ENCODE measurements at regions not wholly inside any gene's neighbourhood (a gene's known extent, or its start where the extent isn't known, plus 50 kb on each side); places are given as distances from the start of the nearest gene placed in this dataset.

DNA sequence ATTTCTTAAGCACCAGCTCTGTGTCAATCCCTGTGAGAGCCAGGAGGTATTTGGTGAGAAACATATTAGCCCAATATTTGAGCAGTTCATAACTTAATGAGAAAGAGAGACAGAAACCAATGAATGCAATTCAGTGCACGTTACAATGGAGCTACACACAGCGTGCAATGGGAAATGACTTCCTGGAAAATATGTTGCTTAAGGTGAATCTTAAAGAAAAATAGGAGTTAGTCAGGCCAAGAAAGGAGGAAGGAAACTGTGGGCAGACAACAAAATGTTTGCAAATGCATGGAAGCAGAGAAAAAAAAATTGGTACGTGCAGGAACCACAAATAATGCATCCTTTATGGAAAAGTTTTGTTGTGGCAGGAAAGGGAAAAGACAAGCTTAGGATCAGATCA lies 481.7 kb downstream of the BCAT1 start:
- no peak for DNase-seq

DNA sequence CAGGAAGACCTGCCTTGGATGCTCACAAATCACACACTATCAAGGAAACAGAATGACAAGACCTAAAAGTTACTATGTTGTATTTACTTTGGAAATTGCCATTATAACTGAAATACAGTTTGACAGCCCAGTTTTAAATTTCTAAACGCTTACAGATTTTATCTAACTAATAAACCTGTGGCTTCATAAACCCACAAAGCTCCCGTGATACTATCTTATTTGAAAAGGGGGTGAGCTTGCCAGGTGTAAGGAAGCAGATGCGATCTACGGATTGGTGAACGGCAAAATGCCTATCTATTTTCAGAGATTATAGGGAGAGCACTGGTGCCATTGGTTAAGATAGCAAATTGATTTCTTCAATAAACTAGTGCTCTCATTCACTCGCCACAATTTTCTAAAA lies 485.5 kb downstream of the BCAT1 start:
- no peak for DNase-seq

- no peak for DNase-seq
Measured at GRCh38 chr12:24462946-24463345, 486.0 kb downstream of the BCAT1 start.

DNA sequence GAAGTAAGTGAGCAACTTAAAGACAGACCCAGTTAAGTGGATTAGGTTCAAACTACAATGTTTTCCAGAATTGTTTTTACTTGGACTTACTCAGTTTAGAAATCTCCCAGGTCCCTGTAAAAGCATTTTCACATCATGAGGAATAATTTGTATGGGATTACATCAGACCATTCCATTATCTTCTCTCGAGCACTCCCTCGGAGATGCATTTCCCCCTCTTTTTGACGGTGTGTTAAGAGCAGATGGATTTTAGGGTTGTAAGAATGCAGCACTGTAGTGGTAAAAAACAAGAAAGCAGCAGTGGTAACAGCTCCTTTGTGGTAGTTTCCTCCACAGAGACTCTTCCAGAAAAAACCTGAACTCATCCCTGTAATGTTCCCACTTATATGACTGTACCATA lies 488.4 kb downstream of the BCAT1 start:
- no peak for DNase-seq

DNA sequence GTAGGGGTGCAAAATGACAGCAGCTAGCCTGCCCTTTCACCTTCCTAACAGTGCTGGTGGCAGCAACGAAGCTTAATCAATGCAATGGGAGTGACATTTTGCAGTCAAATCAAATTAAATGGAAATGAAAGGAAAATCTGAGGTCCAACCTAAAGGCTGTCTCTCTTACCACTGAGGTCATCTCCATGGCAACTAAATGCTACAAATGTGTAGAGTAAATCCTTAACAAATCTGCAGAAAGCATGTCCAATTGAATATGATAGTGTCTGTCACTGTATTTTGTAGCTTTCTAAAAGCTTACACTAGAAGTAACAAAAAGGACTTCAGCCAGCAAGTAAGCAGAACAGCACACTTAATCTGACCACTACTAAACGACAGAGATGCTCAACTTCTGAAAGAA lies 488.8 kb downstream of the BCAT1 start:
- no peak for DNase-seq

GRCh38 chr12:24455811-24456210 lies 493.1 kb downstream of the BCAT1 start:
- no peak for DNase-seq

DNA sequence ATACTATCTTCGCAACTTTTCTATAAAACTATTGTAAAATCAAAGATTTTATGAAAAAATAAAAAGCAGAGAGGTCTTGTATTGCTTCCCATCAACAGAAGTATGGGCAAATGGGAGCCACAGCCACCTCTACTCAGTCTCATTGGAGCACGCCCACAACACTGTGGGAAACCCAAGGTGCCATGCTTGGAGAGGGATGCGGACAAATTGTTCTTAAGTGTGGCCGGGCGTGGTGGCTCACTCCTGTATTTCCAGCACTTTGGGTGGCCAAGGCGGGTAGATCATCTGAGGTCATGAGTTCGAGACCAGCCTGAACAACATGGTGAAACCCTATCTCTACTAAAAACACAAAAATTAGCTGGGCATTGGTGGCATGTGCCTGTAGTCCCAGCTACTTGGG lies 498.2 kb upstream of the SOX5 start:
- DNase-seq, result no peak

DNA sequence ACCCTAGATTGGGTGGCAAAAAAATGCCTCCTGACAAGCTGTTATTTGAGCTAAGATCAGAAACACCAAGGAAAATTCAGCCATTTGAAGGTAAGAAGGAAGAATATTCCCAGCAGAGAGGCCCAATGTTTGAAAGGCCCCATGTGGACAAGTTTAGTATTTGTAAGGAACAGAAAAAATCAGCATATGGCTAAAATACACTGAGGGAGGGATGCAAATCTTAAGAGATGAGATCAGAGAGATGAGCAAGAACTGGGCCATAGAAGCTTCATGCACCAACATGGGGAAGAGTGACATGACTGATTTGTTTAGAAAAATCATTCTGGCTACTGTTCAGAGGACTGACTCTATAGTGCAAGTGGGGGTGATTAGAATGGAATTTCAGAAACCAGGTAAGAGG lies 496.8 kb upstream of the SOX5 start:
- no peak for DNase-seq

GRCh38 chr12:24444634-24445033 lies 495.2 kb upstream of the SOX5 start:
- DNase-seq, result no peak

DNA sequence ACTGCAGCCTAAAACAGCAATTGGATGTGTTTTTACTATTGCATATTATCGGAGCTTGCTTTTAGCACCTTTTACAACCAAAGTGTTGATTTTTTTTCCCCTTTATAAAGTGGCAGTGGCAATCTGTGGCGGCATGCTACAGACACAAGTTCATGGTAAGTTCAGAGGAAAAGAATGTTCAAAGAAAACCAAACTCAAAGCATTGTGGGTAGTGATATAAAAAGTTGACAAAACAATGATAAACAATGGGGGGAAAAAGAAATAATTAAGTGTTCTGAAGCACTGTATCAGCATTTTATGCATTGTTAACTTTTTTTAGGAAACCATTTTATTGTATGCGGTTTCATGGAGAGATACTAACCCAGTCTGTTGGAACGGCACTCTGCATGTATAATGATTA lies 492.0 kb upstream of the SOX5 start:
- DNase-seq, result no peak

GRCh38 chr12:24436667-24437066 lies 487.2 kb upstream of the SOX5 start:
- no peak for DNase-seq

GRCh38 chr12:24431872-24432271 lies 482.4 kb upstream of the SOX5 start:
- no peak for DNase-seq

- DNase-seq, result no peak
Measured at GRCh38 chr12:24427776-24428175, 478.3 kb upstream of the SOX5 start.

DNA sequence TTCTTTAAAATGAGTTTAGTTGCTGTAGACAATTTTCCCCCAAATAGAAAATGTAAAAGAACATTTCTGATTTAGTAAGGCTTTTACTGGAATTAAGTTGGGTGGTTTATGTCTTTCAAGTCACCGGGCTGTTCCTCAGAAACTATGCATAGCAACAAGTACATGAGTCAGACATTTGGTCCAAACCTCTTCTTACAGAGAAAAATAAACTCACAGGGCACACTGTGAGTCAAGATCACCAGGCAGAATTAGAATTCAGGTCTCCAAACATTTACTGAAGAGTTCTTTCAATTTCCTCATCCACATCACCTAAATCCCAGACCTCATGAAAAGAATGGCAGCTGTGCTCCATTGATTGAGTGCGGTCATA lies 476.1 kb upstream of the SOX5 start:
- DNase-seq, result no peak

DNA sequence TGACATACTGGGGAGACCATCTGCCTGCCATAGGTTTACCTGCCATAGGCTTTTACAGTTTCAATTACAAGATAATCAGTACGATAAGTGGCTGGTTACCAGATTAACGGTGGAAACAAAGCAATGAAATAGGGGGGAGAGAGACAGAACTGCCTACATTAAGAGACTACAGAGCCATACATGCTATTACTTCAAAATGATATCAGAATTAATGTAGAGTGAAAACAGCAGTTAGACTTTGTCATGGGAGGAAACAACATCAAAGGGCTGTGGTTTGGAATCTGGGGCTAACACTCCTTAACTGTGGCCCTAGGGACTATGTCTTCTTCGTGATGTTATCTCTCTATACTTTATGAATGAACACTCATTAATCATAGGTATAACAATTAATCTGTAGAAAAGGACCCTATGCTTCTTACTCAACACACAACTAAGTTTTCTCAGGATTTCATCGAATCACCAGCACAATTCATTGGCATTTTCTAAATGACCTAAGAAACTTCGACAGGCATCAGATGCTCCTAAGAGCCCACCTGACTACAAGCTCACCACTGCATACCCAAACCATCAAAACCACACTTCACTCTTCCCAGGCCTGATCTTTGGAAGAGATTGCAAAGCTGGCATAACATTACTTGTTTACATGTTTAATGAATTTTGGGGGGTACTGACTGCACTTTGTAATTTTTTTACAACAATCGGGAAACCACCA lies 475.6 kb upstream of the SOX5 start:
- DNase-seq, result no peak

DNA sequence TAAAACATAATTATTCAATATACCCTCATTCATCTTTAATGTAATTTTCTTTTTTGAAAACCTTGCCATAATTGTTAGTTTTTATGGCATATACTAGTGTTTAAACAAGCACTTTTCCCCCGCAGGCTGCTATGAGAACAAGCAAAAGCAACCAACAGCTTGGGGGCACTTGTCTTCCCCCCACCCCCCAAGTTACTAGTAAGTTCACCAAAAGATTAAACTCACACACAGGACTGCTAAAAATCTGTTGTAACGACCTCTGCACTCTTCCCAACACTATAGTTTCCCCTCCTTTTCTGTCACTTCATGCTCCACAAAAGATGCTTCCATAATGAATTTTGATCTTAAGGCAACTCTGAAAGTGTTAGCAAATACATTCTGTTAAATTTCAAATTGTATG lies 474.9 kb upstream of the SOX5 start:
- DNase-seq, result no peak

DNA sequence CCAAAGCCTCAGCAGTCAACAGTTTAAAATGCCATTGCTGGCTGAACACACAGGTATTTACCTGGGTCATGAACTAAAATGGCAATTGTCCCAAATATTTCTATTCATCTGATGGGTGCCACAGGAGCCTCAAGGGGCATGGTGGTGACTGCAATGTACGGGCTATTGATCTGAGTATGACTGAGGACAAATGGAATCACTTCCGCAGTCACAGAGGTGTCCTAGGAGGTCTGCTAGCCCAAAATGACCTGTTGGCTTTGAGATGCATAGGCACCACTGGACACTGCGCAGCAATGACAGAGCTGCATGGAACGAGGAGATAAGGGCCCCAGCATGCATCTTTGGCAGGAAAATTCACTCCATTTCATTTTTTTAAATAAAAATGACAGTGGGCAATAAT lies 474.1 kb upstream of the SOX5 start:
- no peak for DNase-seq

GRCh38 chr12:24421759-24422158 lies 472.3 kb upstream of the SOX5 start:
- no peak for DNase-seq

DNA sequence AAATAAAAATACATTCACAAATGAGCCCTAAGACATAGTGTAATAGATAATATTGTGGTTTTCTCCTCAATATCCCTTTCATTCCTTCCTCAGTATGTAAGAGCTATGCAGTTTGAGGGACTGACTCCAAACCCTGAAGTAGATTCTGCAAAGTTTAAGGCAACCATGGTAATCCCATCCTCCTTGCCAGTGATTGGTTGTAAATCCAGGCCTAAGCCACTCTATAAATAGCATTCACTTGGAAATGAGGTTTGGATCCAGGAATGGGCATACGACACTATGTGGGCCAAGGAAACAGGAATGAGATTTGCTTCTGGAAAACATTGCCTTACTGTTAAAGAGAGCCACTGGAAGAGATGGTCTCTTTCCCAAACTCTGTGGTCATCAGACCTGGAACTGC lies 468.7 kb upstream of the SOX5 start:
- DNase-seq, result no peak

DNA sequence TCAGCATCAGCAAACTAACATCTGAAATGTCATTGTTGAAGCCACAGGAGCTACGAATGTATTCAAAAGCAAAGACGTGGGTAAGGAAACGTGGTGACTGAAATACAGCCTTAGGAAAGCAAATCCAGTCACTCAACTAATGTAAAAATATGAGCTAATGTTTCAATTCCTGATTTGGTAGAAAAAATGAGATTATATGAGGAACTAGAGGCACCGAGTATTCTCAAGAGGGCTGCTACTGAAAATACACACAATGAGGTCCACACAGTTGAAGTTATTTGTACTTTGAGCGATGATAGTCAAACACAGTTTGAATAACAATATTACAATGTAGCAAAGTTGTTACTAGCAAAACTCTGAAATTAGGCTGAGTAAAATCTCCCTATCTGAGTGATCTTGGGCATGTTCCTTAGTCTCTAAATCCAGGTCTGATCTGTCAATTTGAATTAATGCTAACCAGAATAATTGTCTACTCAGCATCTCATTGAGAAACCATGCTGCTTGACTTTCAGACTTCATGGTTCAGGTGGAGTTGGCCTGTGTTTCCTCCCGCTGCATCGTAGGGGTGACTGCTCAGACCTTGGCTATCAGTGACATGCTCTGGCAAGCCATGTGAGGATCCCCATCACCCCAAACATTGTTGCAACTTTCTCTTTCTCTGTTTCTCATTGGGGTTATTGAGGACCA lies 467.1 kb upstream of the SOX5 start:
- no peak for DNase-seq

GRCh38 chr12:24415934-24416333 lies 466.5 kb upstream of the SOX5 start:
- no peak for DNase-seq

DNA sequence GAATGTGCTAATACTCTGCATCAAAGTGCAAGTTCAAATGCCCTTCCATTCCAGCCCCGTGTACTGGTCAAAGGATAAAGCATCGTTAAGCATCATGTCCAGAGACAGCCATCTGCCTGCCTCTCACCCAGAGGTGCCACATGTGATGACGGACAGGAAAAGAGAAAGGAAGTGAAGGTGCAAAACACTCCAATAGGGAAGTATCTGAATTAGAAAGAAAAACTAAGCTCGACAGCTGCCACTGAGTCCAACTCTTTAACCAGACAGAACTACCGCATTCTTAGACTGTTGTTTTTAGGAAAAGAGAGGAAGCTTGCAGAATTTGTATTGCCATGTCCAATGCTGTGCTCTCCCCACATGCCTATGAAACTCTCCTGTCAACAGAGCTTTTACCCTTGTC lies 465.0 kb upstream of the SOX5 start:
- no peak for DNase-seq

- DNase-seq, result no peak
Measured at GRCh38 chr12:24411948-24412347, 462.5 kb upstream of the SOX5 start.

DNA sequence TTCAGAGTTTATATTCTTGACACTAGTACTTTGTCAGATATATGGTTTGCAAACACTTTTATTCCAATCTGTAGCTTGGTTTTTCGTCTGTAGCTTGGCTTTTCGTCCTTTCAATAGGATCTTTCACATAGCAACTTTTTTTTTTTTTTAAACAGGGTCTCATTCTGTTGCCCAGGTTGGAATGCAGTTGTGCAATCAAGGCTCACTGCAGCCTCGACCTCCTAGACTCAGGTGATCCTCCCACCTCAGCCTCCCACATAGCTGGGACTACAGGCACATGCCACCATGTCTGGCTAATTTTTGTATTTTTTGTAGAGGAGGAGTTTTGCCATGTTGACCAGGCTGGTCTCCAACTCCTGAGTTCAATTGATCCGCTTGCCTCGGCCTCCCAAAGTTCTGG lies 460.4 kb upstream of the SOX5 start:
- no peak for DNase-seq

GRCh38 chr12:24408305-24408704 lies 458.8 kb upstream of the SOX5 start:
- no peak for DNase-seq

Measured in NCI-H187 treated with DMSO at 0.1 percent for 48 hours (cell line).